ENCODE measurements at regions not wholly inside any gene's neighbourhood (a gene's known extent, or its start where the extent isn't known, plus 50 kb on each side); places are given as distances from the start of the nearest gene placed in this dataset.

GRCh38 chr15:95887666-95888390, 442.7 kb upstream of the NR2F2 start:
- DNase-seq (ENCODE audit: low spot score): no peak
- in situ Hi-C loops (cut with MboI; ENCODE audit: low pct_unique_long_range_greater_than_20kb, low sequenced_read_pairs, unreplicated experiment): no loop called here
- no peak for TF ChIP-seq CTCF (IDR thresholded peaks at IDR 0.05; ENCODE audit: extremely low read depth, insufficient read depth, missing control alignments)

- no peak for TF ChIP-seq CTCF (IDR thresholded peaks at IDR 0.05; ENCODE audit: extremely low read depth, insufficient read depth, missing control alignments)
- in situ Hi-C loops (cut with MboI; ENCODE audit: low pct_unique_long_range_greater_than_20kb, low sequenced_read_pairs, unreplicated experiment): no loop called here
- DNase-seq (ENCODE audit: low spot score): no peak
Observed at GRCh38 chr15:95888762-95889161, 441.7 kb upstream of the NR2F2 start.

GRCh38 chr15:95894407-95894956, 436.0 kb upstream of the NR2F2 start:
- TF ChIP-seq CTCF (IDR thresholded peaks at IDR 0.05; ENCODE audit: extremely low read depth, insufficient read depth, missing control alignments): no peak
- no peak for DNase-seq (ENCODE audit: low spot score)
- in situ Hi-C loops (cut with MboI; ENCODE audit: low pct_unique_long_range_greater_than_20kb, low sequenced_read_pairs, unreplicated experiment): no loop called here

- in situ Hi-C loops (cut with MboI; ENCODE audit: low pct_unique_long_range_greater_than_20kb, low sequenced_read_pairs, unreplicated experiment): no loop called here
- DNase-seq (ENCODE audit: low spot score): no peak
- TF ChIP-seq CTCF (IDR thresholded peaks at IDR 0.05; ENCODE audit: extremely low read depth, insufficient read depth, missing control alignments): no peak
Observed at GRCh38 chr15:95895508-95895907, 435.0 kb upstream of the NR2F2 start.

GRCh38 chr15:95897651-95898050, 432.8 kb upstream of the NR2F2 start:
- TF ChIP-seq CTCF (IDR thresholded peaks at IDR 0.05; ENCODE audit: extremely low read depth, insufficient read depth, missing control alignments): no peak
- in situ Hi-C loops (cut with MboI; ENCODE audit: low pct_unique_long_range_greater_than_20kb, low sequenced_read_pairs, unreplicated experiment): no loop called here
- DNase-seq (ENCODE audit: low spot score): no peak

- DNase-seq (ENCODE audit: low spot score): no peak
- no peak for TF ChIP-seq CTCF (IDR thresholded peaks at IDR 0.05; ENCODE audit: extremely low read depth, insufficient read depth, missing control alignments)
- in situ Hi-C loops (cut with MboI; ENCODE audit: low pct_unique_long_range_greater_than_20kb, low sequenced_read_pairs, unreplicated experiment): no loop called here
Observed at GRCh38 chr15:95898761-95899160, 431.7 kb upstream of the NR2F2 start.
